Suppressor macrophage (primary cell): ENCODE measurements at regions not wholly inside any gene's neighbourhood (a gene's known extent, or its start where the extent isn't known, plus 50 kb on each side); places are given as distances from the start of the nearest gene placed in this dataset.
A peak's percentile ranks its signal among the peaks of the same experiment; 100 is the strongest.
"Not testable (repeated sequence)": the region's sequence is repeated elsewhere in the genome, so short reads cannot be mapped to it uniquely, and the experiment has no call there.

Experiments
- DNase-seq, 4 experiments: peaks; one replicate each; pipeline ENCODE4 v3.0.0-alpha.2; 2020 to 2022

GRCh38 chr5:58012801-58013315, 447.0 kb downstream of the PLK2 start:
- no peak for DNase-seq

GRCh38 chr5:58012102-58012501, 447.8 kb downstream of the PLK2 start:
- DNase-seq: no peak

GRCh38 chr5:58011301-58011700, 448.6 kb downstream of the PLK2 start:
- no peak for DNase-seq

GRCh38 chr5:58009754-58010153, 450.1 kb downstream of the PLK2 start:
- no peak for DNase-seq

- DNase-seq: no peak
These were observed 457.6 kb downstream of the PLK2 start for GRCh38 chr5:58002323-58002722.

GRCh38 chr5:57993866-57994265, 466.0 kb downstream of the PLK2 start:
- DNase-seq: no peak

- no peak for DNase-seq
These were observed 470.5 kb downstream of the PLK2 start for GRCh38 chr5:57989378-57989777.

GRCh38 chr5:57988813-57989212, 471.1 kb downstream of the PLK2 start:
- DNase-seq: no peak

- no peak for DNase-seq
These were observed 472.3 kb downstream of the PLK2 start for GRCh38 chr5:57987552-57987951.

- no peak for DNase-seq
These were observed 473.0 kb downstream of the PLK2 start for GRCh38 chr5:57986761-57987341.

GRCh38 chr5:57983426-57983825, 476.5 kb downstream of the PLK2 start:
- DNase-seq: no peak

GRCh38 chr5:57979671-57980070, 480.2 kb downstream of the PLK2 start:
- no peak for DNase-seq

GRCh38 chr5:57976506-57976905, 483.4 kb downstream of the PLK2 start:
- DNase-seq: no peak

- not testable (repeated sequence) for DNase-seq
These were observed 487.8 kb downstream of the PLK2 start for GRCh38 chr5:57972099-57972498.

- no peak for DNase-seq
These were observed 478.0 kb upstream of the ACTBL2 start for GRCh38 chr5:57960569-57960968.

- peak in 2 of 4 experiments; percentile 2 to 13 for DNase-seq
These were observed 474.0 kb upstream of the ACTBL2 start for GRCh38 chr5:57956636-57957035.

GRCh38 chr5:57955511-57955910, 472.9 kb upstream of the ACTBL2 start:
- no peak for DNase-seq

- no peak for DNase-seq
These were observed 471.2 kb upstream of the ACTBL2 start for GRCh38 chr5:57953792-57954191.

GRCh38 chr5:57950616-57951228, 468.1 kb upstream of the ACTBL2 start:
- DNase-seq: no peak

- no peak for DNase-seq
These were observed 465.5 kb upstream of the ACTBL2 start for GRCh38 chr5:57948091-57948490.

- no peak for DNase-seq
These were observed 464.6 kb upstream of the ACTBL2 start for GRCh38 chr5:57947181-57947580.

- DNase-seq: no peak
These were observed 458.3 kb upstream of the ACTBL2 start for GRCh38 chr5:57940879-57941278.

- no peak for DNase-seq
These were observed 457.6 kb upstream of the ACTBL2 start for GRCh38 chr5:57940236-57940635.

GRCh38 chr5:57939771-57940170, 457.2 kb upstream of the ACTBL2 start:
- DNase-seq: no peak

GRCh38 chr5:57939335-57939734, 456.7 kb upstream of the ACTBL2 start:
- DNase-seq: no peak
